ENCODE measurements at regions not wholly inside any gene's neighbourhood (a gene's known extent, or its start where the extent isn't known, plus 50 kb on each side); places are given as distances from the start of the nearest gene placed in this dataset.

GRCh38 chr13:22141716-22142115 lies 470.8 kb downstream of the FGF9 start:
- TF ChIP-seq, protein P1, sequence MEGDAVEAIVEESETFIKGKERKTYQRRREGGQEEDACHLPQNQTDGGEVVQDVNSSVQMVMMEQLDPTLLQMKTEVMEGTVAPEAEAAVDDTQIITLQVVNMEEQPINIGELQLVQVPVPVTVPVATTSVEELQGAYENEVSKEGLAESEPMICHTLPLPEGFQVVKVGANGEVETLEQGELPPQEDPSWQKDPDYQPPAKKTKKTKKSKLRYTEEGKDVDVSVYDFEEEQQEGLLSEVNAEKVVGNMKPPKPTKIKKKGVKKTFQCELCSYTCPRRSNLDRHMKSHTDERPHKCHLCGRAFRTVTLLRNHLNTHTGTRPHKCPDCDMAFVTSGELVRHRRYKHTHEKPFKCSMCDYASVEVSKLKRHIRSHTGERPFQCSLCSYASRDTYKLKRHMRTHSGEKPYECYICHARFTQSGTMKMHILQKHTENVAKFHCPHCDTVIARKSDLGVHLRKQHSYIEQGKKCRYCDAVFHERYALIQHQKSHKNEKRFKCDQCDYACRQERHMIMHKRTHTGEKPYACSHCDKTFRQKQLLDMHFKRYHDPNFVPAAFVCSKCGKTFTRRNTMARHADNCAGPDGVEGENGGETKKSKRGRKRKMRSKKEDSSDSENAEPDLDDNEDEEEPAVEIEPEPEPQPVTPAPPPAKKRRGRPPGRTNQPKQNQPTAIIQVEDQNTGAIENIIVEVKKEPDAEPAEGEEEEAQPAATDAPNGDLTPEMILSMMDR (IDR thresholded peaks at IDR 0.05): no peak
- no peak for TF ChIP-seq ZFX (IDR thresholded peaks at IDR 0.05; ENCODE audit: borderline replicate concordance)

Measured in 22Rv1 (cell line).